PFSK-1 (cell line): ENCODE measurements at regions not wholly inside any gene's neighbourhood (a gene's known extent, or its start where the extent isn't known, plus 50 kb on each side); places are given as distances from the start of the nearest gene placed in this dataset.

Source experiments
- FOXP2 ChIP-seq: optimal IDR thresholded peaks from 2 replicates; pipeline ENCODE3; 2011; ENCODE audit warnings: borderline replicate concordance, control low read depth, inconsistent platforms; ENCODE audit not compliant: insufficient read depth; ENCODE audit errors: extremely low read length, extremely low read depth
- POLR2AphosphoS5 ChIP-seq: IDR thresholded peaks from 2 replicates; pipeline ENCODE4 v1.6.1; 2012; ENCODE audit warnings: low read depth, mild to moderate bottlenecking, control low read depth, low read length, moderate library complexity
- REST ChIP-seq, 2 experiments: IDR thresholded peaks; 2 replicates each; pipeline versions ENCODE4 v1.6.1 to v1.8.0; 2011 to 2012; ENCODE audit warnings: low read depth in 2 of 2, low read length in 2 of 2, control low read depth in 1 of 2, inconsistent platforms in 1 of 2, mild to moderate bottlenecking in 1 of 2, moderate library complexity in 1 of 2; ENCODE audit not compliant: insufficient read depth in 1 of 2
- SIN3A ChIP-seq: IDR thresholded peaks from 2 replicates; pipeline ENCODE4 v1.6.1; 2012; ENCODE audit warnings: mild to moderate bottlenecking, low read length, moderate library complexity, borderline replicate concordance; ENCODE audit not compliant: insufficient read depth
- TAF1 ChIP-seq: IDR thresholded peaks from 2 replicates; pipeline ENCODE4 v1.6.1; 2012; ENCODE audit warnings: low read length, control low read depth, borderline replicate concordance; ENCODE audit not compliant: insufficient read depth

- TF ChIP-seq REST (IDR thresholded peaks at IDR 0.05; ENCODE audit: insufficient read depth in 1 of 2, low read depth in 2 of 2, low read length in 2 of 2) (no peak), TAF1 (no peak), FOXP2 (no peak), POLR2AphosphoS5 (no peak), SIN3A (no peak)
These were observed 141.4 kb downstream of the SPP2 start for GRCh38 chr2:234191819-234192407.
